ENCODE measurements at regions not wholly inside any gene's neighbourhood (a gene's known extent, or its start where the extent isn't known, plus 50 kb on each side); places are given as distances from the start of the nearest gene placed in this dataset.
"Not testable (repeated sequence)": the region's sequence is repeated elsewhere in the genome, so short reads cannot be mapped to it uniquely, and the experiment has no call there.

- no peak overlapping the region for H3K9ac ChIP-seq
Measured at GRCh38 chr6:12359036-12359435, 68.9 kb downstream of the EDN1 start.

GRCh38 chr6:12361042-12361765 lies 71.0 kb downstream of the EDN1 start:
- Histone ChIP-seq H3K9ac (no peak overlapping the region), H3K4me3 (ENCODE audit: low read depth, low read length) (no peak overlapping the region), H3K9me3 (ENCODE audit: control insufficient read depth, low read length) (no peaks in the 10 kb centered on the region), H3K36me3 (ENCODE audit: control insufficient read depth, insufficient read depth, low read length) (no peaks in the 10 kb centered on the region), H3K27me3 (ENCODE audit: control insufficient read depth, insufficient read depth, low read length) (no peaks in the 10 kb centered on the region), H3K4me1 (no peaks in the 10 kb centered on the region), H2AFZ (no peak overlapping the region), H3K27ac (no peak overlapping the region), H3K4me2 (ENCODE audit: low read length) (no peak overlapping the region), H3K79me2 (no peaks in the 10 kb centered on the region)
- no peak for TF ChIP-seq CTCF (IDR thresholded peaks at IDR 0.05)

More at GRCh38 chr6:12359036-12359435, 68.9 kb downstream of the EDN1 start:
- Histone ChIP-seq H3K27ac (no peak overlapping the region), H3K4me3 (ENCODE audit: low read depth, low read length) (no peak overlapping the region), H3K9me3 (ENCODE audit: control insufficient read depth, low read length) (no peaks in the 10 kb centered on the region), H2AFZ (no peak overlapping the region), H3K36me3 (ENCODE audit: control insufficient read depth, insufficient read depth, low read length) (no peaks in the 10 kb centered on the region), H3K4me1 (no peaks in the 10 kb centered on the region), H3K79me2 (no peaks in the 10 kb centered on the region), H3K4me2 (ENCODE audit: low read length) (no peak overlapping the region), H3K27me3 (ENCODE audit: control insufficient read depth, insufficient read depth, low read length) (no peaks in the 10 kb centered on the region)
- no peak for TF ChIP-seq CTCF (IDR thresholded peaks at IDR 0.05)

- not testable (repeated sequence) for H3K9ac ChIP-seq; H3K4me2 ChIP-seq (ENCODE audit: low read length); H3K36me3 ChIP-seq (ENCODE audit: control insufficient read depth, insufficient read depth, low read length); H3K9me3 ChIP-seq (ENCODE audit: control insufficient read depth, low read length); H3K79me2 ChIP-seq; H3K4me3 ChIP-seq (ENCODE audit: low read depth, low read length); H3K27me3 ChIP-seq (ENCODE audit: control insufficient read depth, insufficient read depth, low read length); H3K27ac ChIP-seq; H2AFZ ChIP-seq; H3K4me1 ChIP-seq
Measured at GRCh38 chr6:12363277-12363650, 73.1 kb downstream of the EDN1 start.

GRCh38 chr6:12363651-12364381 lies 73.7 kb downstream of the EDN1 start:
- no peak overlapping the region for H3K9ac ChIP-seq
- H3K36me3 ChIP-seq (ENCODE audit: control insufficient read depth, insufficient read depth, low read length), result no peaks in the 10 kb centered on the region
- TF ChIP-seq CTCF (IDR thresholded peaks at IDR 0.05), result no peak
- H3K79me2 ChIP-seq, result no peaks in the 10 kb centered on the region
- no peak overlapping the region for H3K4me3 ChIP-seq (ENCODE audit: low read depth, low read length)
- H3K4me2 ChIP-seq (ENCODE audit: low read length), result no peak overlapping the region
- no peak overlapping the region for H2AFZ ChIP-seq
- no peaks in the 10 kb centered on the region for H3K4me1 ChIP-seq
- no peak overlapping the region for H3K27ac ChIP-seq
- H3K9me3 ChIP-seq (ENCODE audit: control insufficient read depth, low read length), result no peaks in the 10 kb centered on the region
- H3K27me3 ChIP-seq (ENCODE audit: control insufficient read depth, insufficient read depth, low read length), result no peaks in the 10 kb centered on the region

- Histone ChIP-seq H3K79me2 (no peaks in the 10 kb centered on the region), H3K4me2 (ENCODE audit: low read length) (no peak overlapping the region), H3K27ac (no peak overlapping the region), H2AFZ (no peak overlapping the region), H3K27me3 (ENCODE audit: control insufficient read depth, insufficient read depth, low read length) (no peaks in the 10 kb centered on the region), H3K36me3 (ENCODE audit: control insufficient read depth, insufficient read depth, low read length) (no peaks in the 10 kb centered on the region), H3K4me3 (ENCODE audit: low read depth, low read length) (no peak overlapping the region), H3K4me1 (no peaks in the 10 kb centered on the region), H3K9ac (no peak overlapping the region), H3K9me3 (ENCODE audit: control insufficient read depth, low read length) (no peaks in the 10 kb centered on the region)
- no peak for TF ChIP-seq CTCF (IDR thresholded peaks at IDR 0.05)
Measured at GRCh38 chr6:12364621-12365020, 74.5 kb downstream of the EDN1 start.
